GM12878 (cell line): ENCODE measurements at regions not wholly inside any gene's neighbourhood (a gene's known extent, or its start where the extent isn't known, plus 50 kb on each side); places are given as distances from the start of the nearest gene placed in this dataset.
A peak's percentile ranks its signal among the peaks of the same experiment; 100 is the strongest.

Experiments used
- ATAC-seq: fragments of 200-7000 bp; cut with Tn5 transposase; 3 replicates; pipeline ENCODE4 v1.9.1; 2020; ENCODE audit warnings: mild to moderate bottlenecking, moderate library complexity
- BruUV-seq: library from RNA; stranded (reverse); fragments of 400-500 nt; replicated peaks from 2 replicates; lab custom pipeline; 2021; lab: Mats Ljungman, UMichigan
- CTCF ChIA-PET: fragments of 300-600 bp; sonication (Branson Sonifier 250); formaldehyde crosslinking; extraction: SDS; loops from one replicate; lab custom pipeline; 2021; ENCODE audit warnings: inconsistent platforms; lab: Yijun Ruan, JAX
- POLR2A ChIA-PET: fragments of 350-600 bp; formaldehyde crosslinking; extraction: SDS; loops from one replicate; lab custom pipeline; 2021; ENCODE audit warnings: inconsistent platforms; lab: Charles Lee
- RAD21 ChIA-PET: fragments of 300-600 bp; sonication (Branson Sonifier 250); formaldehyde crosslinking; loops from one replicate; lab custom pipeline; 2023; ENCODE audit warnings: antibody characterized with exemption; ENCODE audit not compliant: unreplicated experiment; lab: Charles Lee
- SMC1A ChIA-PET: fragments of 300-600 bp; sonication (Branson Sonifier 250); formaldehyde crosslinking; loops from one replicate; lab custom pipeline; 2023; ENCODE audit not compliant: unreplicated experiment, uncharacterized antibody; lab: Charles Lee
- DNase-seq: peaks from one replicate; pipeline ENCODE4 v3.0.0-alpha.2; 2011; ENCODE audit warnings: low read depth, low spot score
- FAIRE-seq: peaks from 3 replicates; lab custom pipeline; 2011; peaks lifted over from hg19 to GRCh38; lab: Jason Lieb, UNC
- H2AFZ ChIP-seq: 2 replicates; pipeline ENCODE4 v1.6.0; 2011; ENCODE audit warnings: low read depth, low read length, control low read depth; ENCODE audit not compliant: control insufficient read depth
- H3K27ac ChIP-seq: 2 replicates; pipeline ENCODE4 v1.5.1; 2011; ENCODE audit warnings: control low read depth; ENCODE audit not compliant: control insufficient read depth, insufficient read depth
- H3K27me3 ChIP-seq, 2 experiments: replicated peaks in 1 of 2; 2 replicates each; pipeline versions ENCODE4 v1.6.0 to v1.6.1; 2011; ENCODE audit warnings: low read length in 1 of 2; ENCODE audit not compliant: control insufficient read depth in 2 of 2, insufficient read depth in 2 of 2
- H3K36me3 ChIP-seq, 2 experiments: 2 replicates each; pipeline ENCODE4 v1.5.1; 2011; ENCODE audit warnings: low read length in 1 of 2; ENCODE audit not compliant: control insufficient read depth in 2 of 2, insufficient read depth in 2 of 2
- H3K4me1 ChIP-seq: 2 replicates; pipeline ENCODE4 v1.6.1; 2011; ENCODE audit warnings: mild to moderate bottlenecking, low read length, moderate library complexity, mixed read lengths; ENCODE audit not compliant: control insufficient read depth, insufficient read depth
- H3K4me2 ChIP-seq: 2 replicates; pipeline ENCODE4 v1.6.0; 2011; ENCODE audit warnings: control low read depth; ENCODE audit not compliant: control insufficient read depth, insufficient read depth
- H3K4me3 ChIP-seq: fragments of 200-600 bp; sonication (generic); 2 replicates; pipeline ENCODE4 v1.5.1; 2016
- H3K79me2 ChIP-seq: 2 replicates; pipeline ENCODE4 v1.6.0; 2011; ENCODE audit warnings: low read length; ENCODE audit not compliant: control insufficient read depth, insufficient read depth
- H3K9ac ChIP-seq: 2 replicates; pipeline ENCODE4 v1.8.0; 2011; ENCODE audit warnings: low read length, control low read depth, mixed read lengths; ENCODE audit not compliant: control insufficient read depth, insufficient read depth
- H3K9me3 ChIP-seq: replicated peaks from 3 replicates; pipeline ENCODE4 v1.5.1; 2011; ENCODE audit warnings: mild to moderate bottlenecking, low read length; ENCODE audit not compliant: control insufficient read depth, insufficient read depth
- H4K20me1 ChIP-seq: 2 replicates; pipeline ENCODE4 v1.6.0; 2011; ENCODE audit not compliant: control insufficient read depth, insufficient read depth
- ASH2L ChIP-seq: fragments of 300-600, 200-600 bp; sonication (generic); IDR thresholded peaks from 2 replicates; pipeline ENCODE4 v1.6.1; 2017; ENCODE audit warnings: low read depth, mild to moderate bottlenecking, borderline replicate concordance
- BCL11A ChIP-seq: IDR thresholded peaks from 2 replicates; pipeline ENCODE4 v1.6.1; 2011; ENCODE audit warnings: low read depth, low read length
- EP300 ChIP-seq, 2 experiments: fragments of 150-350 bp in 1 of 2; IDR thresholded peaks; 2 replicates each; pipeline ENCODE4 v1.6.1; 2011 to 2012; ENCODE audit warnings: low read depth in 2 of 2, low read length in 2 of 2, borderline replicate concordance in 1 of 2, improper control_type of control experiment in 1 of 2, inconsistent platforms in 1 of 2; ENCODE audit not compliant: control insufficient read depth in 1 of 2
- FOS ChIP-seq: IDR thresholded peaks from 3 replicates; pipeline ENCODE4 v1.6.1; 2011; ENCODE audit warnings: borderline replicate concordance; ENCODE audit not compliant: insufficient read length; ENCODE audit errors: extremely low read depth
- FOXM1 ChIP-seq: IDR thresholded peaks from 2 replicates; pipeline ENCODE4 v1.6.1; 2012; ENCODE audit warnings: low read depth, mild to moderate bottlenecking, inconsistent platforms, low read length, moderate library complexity
- IKZF2 ChIP-seq, 2 experiments: fragments of 450-650 bp; IDR thresholded peaks; 2 replicates each; pipeline ENCODE4 v1.6.1; 2017; ENCODE audit warnings: mild to moderate bottlenecking in 2 of 2, moderate library complexity in 2 of 2
- MYB ChIP-seq: fragments of 150-350 bp; IDR thresholded peaks from 2 replicates; pipeline ENCODE4 v1.6.1; 2014; ENCODE audit warnings: mild to moderate bottlenecking, low read depth, low read length, borderline replicate concordance
- NFIC ChIP-seq: IDR thresholded peaks from 2 replicates; pipeline ENCODE4 v1.6.1; 2012; ENCODE audit warnings: low read depth, mild to moderate bottlenecking, inconsistent platforms, low read length, moderate library complexity
- RELB ChIP-seq: fragments of 450-650 bp; IDR thresholded peaks from 2 replicates; pipeline ENCODE4 v1.6.1; 2017; ENCODE audit warnings: low read depth, mild to moderate bottlenecking, moderate library complexity
- SIX5 ChIP-seq: IDR thresholded peaks from 2 replicates; pipeline ENCODE4 v1.6.1; 2011; ENCODE audit warnings: mild to moderate bottlenecking, low read depth, low read length, moderate library complexity; ENCODE audit not compliant: severe bottlenecking
- ZNF384 ChIP-seq: IDR thresholded peaks from 2 replicates; pipeline ENCODE4 v1.6.1; 2012; ENCODE audit warnings: low read depth, mild to moderate bottlenecking, low read length, improper control_type of control experiment, borderline replicate concordance
- WGBS: methylation state at CpG from one replicate; pipeline ENCODE4 v1.1.6; 2016; ENCODE audit warnings: low lambda C conversion rate; ENCODE audit not compliant: insufficient replicate concordance, insufficient coverage; ENCODE audit errors: missing lambda C conversion rate; 5-methylcytosine and 5-hydroxymethylcytosine counted together
- in situ Hi-C: fragments of 300-500 bp; cut with MboI; formaldehyde crosslinking; loops from 9 replicates; pipeline ENCODE4 v1.14.3; 2018; ENCODE audit warnings: mixed read lengths
- intact Hi-C: fragments of 100-400 bp; cut with micrococcal nuclease; formaldehyde crosslinking; loops from one replicate; pipeline ENCODE4 v1.14.2; 2022; ENCODE audit not compliant: unreplicated experiment

GRCh38 chr11:130634961-130635473 lies 186.6 kb downstream of the ADAMTS15 start (continued):
- TF ChIP-seq NFIC = 0 out of 2 replicates have a peak, but pooled peaks have one; percentile 59
- TF ChIP-seq FOXM1 = peak; percentile 27; the same call in 1 of the 2 replicates
- TF ChIP-seq, all 136 proteins: peak for 11

- Histone ChIP-seq H3K36me3 (no peaks in the 10 kb centered on the region), H3K4me2 (no peak overlapping the region), H3K9me3 (no peaks in the 10 kb centered on the region)
- no peak for FAIRE-seq
- BruUV-seq = no TSS peak
- intact Hi-C loops = no loop called here
- TF ChIP-seq IKZF2 (IDR thresholded peaks at IDR 0.05) (no peak), EP300 (IDR thresholded peaks at IDR 0.05; ENCODE audit: borderline replicate concordance in 1 of 2, control insufficient read depth in 1 of 2, low read depth in 2 of 2, low read length in 2 of 2) (no peak), ZNF384 (no peak), BCL11A (no peak), MYB (no peak), ASH2L (no peak), FOS (no peak), RELB (no peak), SIX5 (no peak), NFIC (no peak)
- TF ChIP-seq, all 136 proteins: peak for 0
- H3K27me3 ChIP-seq = no peaks in the 10 kb centered on the region; a peak in 1 of 4 replicates
- ChIA-PET POLR2A (interaction anchor here (0.6 kb wide), 1 partner anchor 558 kb away, joined by 4 read pairs; no protein-coding TSS in a partner anchor), CTCF (interaction anchor here (1.1 kb wide), 1 partner anchor 226 kb away, joined by 3 read pairs; no protein-coding TSS in a partner anchor), SMC1A (interaction anchor here (0.9 to 1.1 kb wide), 4 partner anchors 38 to 226 kb away, joined by 3 read pairs; no protein-coding TSS in a partner anchor), RAD21 (interaction anchor here (0.7 kb wide), 1 partner anchor 191 kb away, joined by 3 read pairs; no protein-coding TSS in a partner anchor)
- no peaks in the 10 kb centered on the region for H4K20me1 ChIP-seq
- 47% methylated on average over 5 of the region's 5 CpGs for WGBS
- in situ Hi-C loops = no loop called here
- H3K79me2 ChIP-seq = no peaks in the 10 kb centered on the region
- ATAC-seq (no peak), DNase-seq (no peak)
- no peak overlapping the region for H2AFZ ChIP-seq
- H3K4me3 ChIP-seq = no peak overlapping the region
- no peak overlapping the region for H3K9ac ChIP-seq
- H3K4me1 ChIP-seq = no peaks in the 10 kb centered on the region
- H3K27ac ChIP-seq = no peak overlapping the region
Observed at GRCh38 chr11:130635937-130636630, 187.6 kb downstream of the ADAMTS15 start.
